KG1 (cell line): ENCODE measurements at regions not wholly inside any gene's neighbourhood (a gene's known extent, or its start where the extent isn't known, plus 50 kb on each side); places are given as distances from the start of the nearest gene placed in this dataset.

Experiments used
- DNase-seq: peaks from one replicate; lab custom pipeline; 2025; lab: John Stamatoyannopoulos, UW

- no peak for DNase-seq
These were observed 716.8 kb downstream of the EPHA4 start for GRCh38 chr2:220855296-220855695.

DNA sequence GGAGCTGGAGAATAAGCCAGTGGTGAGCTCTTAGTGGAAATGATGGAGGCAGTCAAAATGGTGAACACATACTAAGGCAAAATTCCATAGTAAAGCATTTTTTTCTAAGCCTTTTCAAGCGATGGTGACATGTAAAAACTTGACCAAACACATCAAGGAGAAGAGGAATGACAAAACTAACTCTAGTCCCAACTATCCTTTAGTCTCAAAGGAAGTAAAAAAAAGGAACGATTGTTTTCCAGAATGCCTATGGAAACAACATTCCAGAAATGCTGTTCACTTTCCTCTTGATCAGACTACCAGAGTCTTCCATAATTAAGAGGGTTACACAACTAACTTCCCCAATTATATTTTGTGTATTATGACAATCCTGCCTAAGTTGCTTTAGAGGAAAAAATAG lies 715.6 kb downstream of the EPHA4 start:
- DNase-seq: no peak

DNA sequence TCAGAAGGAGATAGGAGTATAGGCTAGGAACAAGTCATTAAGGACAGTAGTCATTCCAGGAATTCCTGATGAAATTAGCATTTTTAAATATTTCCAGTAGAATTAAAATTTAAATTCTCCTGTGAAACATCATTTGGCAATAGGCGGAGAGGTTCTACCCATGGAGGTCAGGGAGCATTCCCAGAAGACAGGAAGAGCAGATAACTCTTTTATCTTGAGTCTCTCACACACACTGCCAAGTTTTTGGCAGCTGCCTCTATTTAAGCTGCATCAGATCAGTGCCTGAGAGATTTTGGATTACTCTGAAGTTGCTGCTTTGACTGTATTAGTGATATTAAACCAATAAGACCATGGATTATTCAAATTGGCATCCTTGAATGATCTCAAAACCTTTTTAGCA lies 714.7 kb downstream of the EPHA4 start:
- no peak for DNase-seq

- no peak for DNase-seq
These were observed 714.0 kb downstream of the EPHA4 start for GRCh38 chr2:220858101-220858500.

- no peak for DNase-seq
These were observed 700.2 kb downstream of the EPHA4 start for GRCh38 chr2:220871909-220872308.

DNA sequence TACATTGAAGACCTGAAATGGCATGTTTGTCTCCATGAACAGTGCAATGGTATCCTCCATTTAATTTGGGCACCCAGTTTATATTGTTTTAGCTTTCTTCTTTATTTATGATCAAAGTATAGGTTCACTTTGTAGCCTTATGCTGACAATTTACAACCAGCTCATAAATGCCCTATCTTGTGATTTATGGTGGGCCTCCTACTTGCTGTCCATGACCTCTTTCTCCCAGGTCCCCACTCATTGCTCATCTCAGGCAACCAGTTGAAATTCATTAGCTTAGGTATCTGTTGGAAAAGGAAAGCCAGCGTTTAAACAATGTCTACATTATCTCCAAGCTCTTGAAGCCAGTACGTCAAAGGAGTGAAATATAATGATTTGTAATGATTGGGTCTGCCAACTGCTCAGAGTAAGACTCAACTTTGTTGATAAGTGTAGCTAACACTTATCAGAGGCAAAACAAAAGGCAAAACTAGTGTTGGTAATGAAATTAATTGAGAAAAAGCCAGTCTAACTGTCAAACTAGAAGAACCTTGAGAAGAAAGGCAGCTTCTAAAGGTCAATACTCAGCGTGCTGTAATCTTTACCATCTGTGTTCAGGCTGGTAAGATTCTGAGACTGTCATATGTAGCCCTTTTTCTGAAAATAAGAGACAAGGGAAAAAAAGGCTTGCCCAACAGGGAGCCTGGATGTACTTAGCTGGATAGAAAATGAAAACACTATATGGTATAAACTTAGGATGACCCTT lies 695.9 kb downstream of the EPHA4 start:
- no peak for DNase-seq

DNA sequence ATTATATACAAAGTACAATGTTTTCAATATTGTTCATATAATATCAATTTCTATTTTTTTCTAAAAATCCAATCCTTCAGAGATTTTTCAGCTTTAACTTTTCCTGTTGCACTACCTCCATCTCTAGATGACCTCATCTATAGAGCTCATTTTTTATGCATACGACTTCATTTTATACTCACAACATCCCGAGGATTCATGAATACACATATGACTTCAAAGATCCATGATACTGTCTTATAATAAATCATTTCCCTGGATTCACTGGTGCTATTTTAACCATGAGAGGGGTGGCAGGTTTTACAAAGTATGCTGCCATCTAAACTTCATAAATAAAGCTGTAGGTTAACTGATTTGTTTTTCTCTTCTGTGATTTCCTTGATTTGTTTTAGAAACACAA lies 694.6 kb downstream of the EPHA4 start:
- DNase-seq: no peak

DNA sequence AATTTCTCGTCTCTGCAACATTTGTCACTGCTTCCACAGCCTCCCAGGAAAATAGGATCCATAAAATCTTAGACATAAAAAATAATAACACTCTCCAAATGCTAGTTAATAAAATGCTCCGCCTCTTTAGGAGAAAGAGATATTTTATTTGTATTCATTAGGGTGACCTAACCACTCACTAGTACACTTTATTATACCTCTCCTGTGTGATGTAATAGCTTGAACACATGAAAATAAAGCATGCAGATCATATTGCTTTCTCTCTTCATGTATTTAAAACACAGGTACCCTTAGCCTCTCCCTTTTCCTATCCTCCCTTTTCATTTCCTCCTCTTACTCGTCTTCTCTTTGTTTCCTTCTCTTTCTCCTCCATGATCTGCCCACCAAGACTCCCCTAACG lies 694.2 kb downstream of the EPHA4 start:
- no peak for DNase-seq

DNA sequence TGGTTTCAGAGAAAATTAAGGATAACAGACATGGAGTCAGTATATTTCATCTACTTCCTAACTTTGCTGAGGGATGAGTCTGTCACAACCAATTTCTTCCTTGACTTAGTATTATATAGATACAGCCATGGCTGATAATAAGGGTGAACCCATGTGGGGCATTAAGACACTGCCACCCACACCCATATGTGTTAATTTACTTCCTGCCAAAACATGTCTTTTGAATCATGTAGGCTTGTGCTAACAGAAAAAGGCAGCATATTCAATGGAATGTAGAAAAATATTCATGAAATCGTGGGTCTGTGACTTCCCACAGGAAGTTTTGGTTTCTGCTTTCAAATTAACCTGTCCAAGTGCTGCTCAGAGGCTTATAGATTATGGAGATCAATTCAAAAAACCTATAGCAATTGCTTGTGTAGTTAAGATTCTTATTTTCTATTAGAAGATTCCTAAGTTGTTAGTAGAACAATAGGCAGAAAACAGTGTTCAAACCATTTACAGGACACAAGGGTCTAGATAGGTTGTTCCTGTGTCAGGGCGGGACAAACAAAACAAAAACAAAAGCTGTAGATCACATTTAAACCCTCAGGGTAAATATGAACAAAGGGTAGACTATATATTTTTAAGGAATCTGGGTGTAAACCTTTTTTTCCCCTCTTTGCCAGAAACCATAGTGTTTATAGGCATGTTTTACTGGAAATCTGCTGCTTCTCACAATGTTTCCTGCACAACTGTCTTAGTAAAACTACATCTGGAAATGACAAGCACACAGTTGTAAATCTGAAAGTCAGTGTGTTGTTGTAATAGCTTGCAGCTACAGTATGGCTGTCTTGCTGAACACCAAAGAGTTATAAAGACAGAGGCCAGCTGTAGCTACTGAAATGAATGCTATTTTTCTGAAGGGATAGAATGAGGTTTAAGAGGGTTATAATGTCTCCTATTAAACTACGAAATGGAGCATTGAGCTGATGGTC lies 691.2 kb downstream of the EPHA4 start:
- no peak for DNase-seq

DNA sequence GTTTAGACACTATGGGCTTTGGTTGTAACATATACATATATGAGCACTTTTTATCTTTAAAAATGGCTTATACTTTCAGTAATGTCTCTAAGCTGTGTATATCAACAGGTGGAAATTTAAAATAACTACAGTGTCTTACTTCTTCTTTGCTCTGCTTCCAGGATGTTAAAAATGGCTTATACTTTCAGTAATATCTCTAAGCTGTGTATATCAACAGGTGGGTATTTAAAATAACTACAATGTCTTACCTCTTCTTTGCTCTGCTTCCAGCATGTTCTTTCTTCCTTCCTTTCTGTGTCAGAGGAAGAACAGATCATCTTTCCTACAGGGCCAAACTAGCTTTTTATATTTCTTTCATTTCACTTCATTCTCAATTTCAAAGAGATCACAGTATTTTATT lies 689.6 kb downstream of the EPHA4 start:
- DNase-seq: no peak

DNA sequence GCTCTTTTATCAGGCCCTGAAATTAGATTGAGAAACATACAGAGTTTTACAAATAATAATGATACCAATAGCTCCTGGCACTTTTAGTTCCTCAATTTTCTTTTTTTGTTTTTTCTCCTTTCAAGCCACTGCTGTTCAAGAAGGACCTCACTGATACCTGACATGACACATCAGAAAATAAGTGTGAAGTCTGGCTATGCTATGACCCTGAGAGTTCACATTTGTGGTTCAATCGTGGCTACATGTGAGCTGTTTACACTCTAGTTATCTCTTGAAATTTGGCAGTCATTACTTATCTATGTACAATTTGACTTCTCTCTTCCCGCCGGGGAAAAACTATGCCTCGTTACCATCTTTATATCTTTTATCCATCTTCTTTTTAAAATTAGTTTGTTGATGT lies 686.5 kb downstream of the EPHA4 start:
- DNase-seq: no peak

DNA sequence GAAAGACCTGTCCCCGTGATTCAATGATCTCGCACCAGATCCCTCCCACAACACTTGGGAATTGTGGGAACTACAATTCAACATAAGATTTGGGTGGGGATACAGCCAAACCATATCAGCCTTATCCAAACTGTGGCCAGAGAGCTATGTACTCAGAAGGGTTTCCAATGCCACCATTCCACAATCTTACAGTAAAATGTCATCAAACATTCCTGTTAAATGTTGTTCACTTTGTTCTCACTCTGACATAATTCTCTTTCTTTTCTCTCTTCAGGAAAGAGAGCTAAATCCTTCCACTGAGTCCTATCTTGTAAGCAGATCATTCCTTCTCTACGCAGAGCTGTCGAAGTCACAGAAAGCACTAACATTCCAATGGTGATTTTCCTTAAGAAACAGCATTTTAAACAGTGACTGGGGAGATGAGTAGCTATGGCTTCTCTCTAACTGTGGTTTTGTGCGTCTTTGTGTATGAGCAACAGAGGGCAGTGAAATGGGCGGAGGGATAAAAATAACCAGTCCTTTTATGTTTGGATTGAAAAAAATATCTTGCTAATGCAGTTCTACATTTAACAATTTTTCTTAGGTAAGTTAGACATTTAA lies 684.7 kb downstream of the EPHA4 start:
- no peak for DNase-seq

DNA sequence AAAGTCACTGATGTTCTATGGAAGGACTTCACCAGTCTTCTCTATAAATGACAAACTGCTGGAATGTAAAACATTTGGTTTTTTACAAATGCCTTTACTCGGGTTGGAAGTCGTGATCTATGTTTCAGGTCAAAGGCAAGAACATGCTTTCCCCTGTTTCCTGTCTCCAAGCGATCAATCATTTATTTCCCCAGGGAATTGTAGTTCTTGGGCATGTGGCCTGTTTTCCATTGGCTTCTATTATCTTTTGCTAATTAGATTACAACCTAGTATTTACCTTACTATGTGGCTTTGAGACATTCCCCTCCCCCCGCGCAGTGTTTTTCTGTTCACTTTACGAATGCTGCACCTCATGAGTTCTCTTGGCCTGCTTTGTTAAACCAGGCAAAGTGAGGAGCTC lies 684.2 kb downstream of the EPHA4 start:
- no peak for DNase-seq

DNA sequence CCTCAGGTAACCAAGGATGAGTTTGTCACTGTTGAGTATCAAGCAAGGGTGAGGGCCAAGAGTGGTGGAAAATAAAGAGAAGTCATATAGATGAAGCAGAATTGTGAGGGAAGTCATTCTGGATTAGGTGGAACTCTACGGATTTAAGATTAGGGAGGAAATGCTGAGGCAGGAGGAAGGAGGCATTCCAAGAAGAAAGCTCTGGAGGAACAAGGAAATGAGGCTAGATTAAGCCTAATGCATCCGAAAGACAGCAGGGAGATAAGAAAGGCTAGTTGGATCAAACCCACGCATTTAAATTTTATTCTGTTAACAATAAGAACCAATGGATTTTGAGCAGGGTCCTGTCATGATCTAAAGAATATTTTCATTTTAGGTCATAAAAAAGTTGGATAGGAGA lies 681.2 kb downstream of the EPHA4 start:
- DNase-seq: no peak

- no peak for DNase-seq
These were observed 680.7 kb downstream of the EPHA4 start for GRCh38 chr2:220891405-220891804.

GRCh38 chr2:220892018-220892634 lies 680.0 kb downstream of the EPHA4 start:
- DNase-seq: no peak

- DNase-seq: no peak
These were observed 678.7 kb downstream of the EPHA4 start for GRCh38 chr2:220893411-220893810.

DNA sequence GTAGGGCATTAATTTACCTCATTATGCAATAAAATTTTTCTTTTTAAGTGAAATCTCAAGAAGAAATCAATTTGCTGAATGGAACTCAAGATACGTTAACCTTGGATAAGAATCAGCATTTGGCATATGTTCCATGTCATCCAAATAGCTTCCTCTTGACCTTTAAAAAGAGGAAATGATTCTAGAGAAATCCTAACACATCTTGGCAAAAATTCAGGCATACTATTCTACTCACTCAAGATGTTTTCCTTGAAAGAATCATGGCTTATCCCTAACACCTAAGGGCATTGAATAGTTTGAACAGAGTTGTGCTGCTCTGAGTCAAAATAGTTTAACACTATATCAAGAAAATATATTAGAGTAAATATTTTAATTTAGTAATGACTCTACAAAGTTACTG lies 678.0 kb downstream of the EPHA4 start:
- no peak for DNase-seq

- DNase-seq: no peak
These were observed 672.6 kb downstream of the EPHA4 start for GRCh38 chr2:220899492-220899891.

DNA sequence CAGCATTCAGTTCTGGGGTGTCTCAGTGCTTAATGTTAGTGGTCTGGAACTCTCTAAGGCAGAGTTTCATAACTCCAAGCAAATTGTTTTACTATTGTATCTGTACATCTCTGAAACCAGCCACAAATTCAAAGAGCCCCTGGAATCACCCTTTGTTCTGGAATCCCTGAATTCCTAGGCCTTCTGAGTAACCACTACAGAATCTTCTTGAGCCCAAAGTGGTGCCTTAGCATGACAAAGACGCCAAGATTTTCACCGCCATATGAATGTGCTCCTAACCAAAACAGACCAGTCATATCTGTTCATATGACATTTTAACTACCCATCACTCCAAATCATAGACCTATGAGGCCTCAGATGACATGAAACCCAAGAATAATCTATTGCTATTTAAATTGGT lies 668.1 kb downstream of the EPHA4 start:
- DNase-seq: no peak

GRCh38 chr2:220913384-220913783 lies 658.7 kb downstream of the EPHA4 start:
- no peak for DNase-seq

DNA sequence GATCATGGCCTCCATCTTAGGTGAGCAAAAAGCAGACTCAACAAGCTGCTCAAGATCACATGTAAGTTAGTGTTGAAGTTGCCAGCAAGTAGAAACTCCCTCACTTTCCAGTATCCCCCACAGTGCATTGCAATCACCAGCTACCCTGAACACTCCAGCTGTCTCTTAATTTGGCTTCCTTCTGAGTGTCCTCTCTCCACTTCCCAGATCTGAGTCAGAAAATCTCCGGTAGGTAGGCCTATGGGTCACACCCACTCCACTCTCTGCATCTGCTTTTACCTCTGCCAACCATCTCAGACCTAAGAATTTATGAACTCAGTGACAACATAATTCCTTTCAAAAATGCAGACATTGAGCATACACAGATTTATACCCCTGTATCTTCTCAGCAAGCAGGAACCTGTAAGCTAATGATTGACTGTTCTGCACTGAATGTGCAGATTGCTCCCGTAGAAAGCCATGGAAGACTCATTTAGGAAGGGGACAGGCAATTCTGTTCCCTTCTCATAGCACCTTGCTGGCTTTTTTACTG lies 656.9 kb downstream of the EPHA4 start:
- DNase-seq: no peak
